NCI-H526 (cell line): ENCODE measurements at regions not wholly inside any gene's neighbourhood (a gene's known extent, or its start where the extent isn't known, plus 50 kb on each side); places are given as distances from the start of the nearest gene placed in this dataset.

Experiments
- DNase-seq, 2 experiments: peaks; one replicate each; lab custom pipeline; 2025; lab: John Stamatoyannopoulos, UW

DNA sequence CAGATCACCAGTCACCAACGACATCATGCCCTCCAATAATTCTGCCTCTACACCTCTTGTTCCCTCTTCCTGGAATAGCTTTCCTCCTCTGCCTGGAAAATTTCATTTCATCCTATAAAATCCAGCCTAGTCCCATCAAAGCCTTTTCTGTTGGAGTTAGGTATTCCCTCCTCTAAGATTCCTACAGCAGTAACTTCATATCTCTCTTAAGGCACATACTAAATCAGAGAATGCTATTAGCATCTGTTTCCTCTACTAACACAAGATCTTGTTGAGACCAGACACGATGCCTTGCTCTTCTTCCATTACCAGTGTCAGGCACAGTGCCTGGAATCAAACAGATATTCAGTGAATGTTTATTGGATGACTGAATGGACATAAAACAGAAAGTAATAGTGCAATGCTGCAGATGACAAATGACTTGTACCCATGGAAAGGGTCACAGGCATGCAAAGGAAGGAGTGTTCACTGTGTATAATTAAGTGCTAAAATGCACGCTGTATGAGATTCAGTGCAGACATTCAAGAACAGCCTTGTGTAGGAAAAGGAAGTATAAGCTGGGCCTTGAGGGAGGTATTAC, 342.0 kb upstream of the ACVR2A start:
- DNase-seq, result no peak

DNA sequence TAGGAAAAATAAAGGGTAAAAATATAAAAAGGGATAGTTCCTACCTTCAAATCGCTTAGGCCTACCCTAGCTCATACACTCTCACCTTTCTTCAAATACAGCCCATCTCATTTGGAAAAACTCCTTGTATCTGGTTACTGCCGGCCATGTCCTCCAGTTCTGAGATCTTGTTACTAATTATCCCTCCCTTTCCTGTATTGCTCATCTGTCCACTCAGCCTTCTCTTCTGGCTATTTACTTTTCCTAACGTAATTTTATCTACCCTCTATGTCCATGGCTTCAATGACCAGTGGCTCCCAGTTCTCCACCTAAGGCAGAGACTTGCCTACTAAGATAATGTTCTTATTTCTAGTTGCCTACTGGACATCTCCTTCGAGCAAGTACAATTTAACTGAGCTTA, 342.9 kb upstream of the ACVR2A start:
- no peak for DNase-seq

DNA sequence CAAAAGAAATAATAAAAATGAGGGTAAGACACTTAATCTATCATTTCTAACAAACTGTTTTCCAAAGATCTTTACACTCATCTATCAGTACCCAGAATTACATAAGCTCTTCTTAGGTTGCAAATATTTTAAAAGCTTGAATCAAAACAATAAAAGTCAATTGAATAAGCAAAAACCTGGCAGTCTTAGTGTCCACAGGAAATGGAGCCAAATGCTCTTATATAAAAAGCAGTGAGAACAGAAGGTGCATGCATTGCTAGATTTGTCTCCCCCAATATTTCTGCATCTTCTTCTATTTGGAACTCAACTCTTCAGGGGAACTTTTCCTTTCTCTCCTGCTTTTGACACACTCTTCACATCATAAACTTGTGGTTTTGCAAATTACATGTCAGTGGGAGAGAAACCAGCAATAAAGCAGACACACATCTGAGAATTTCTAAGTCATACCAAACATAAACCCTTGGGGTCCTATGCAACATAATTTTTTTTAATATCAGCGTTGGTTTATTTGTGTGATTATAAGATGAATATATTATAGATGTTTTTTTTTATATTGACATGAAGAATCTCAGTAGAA, 343.9 kb upstream of the ACVR2A start:
- DNase-seq, result no peak

DNA sequence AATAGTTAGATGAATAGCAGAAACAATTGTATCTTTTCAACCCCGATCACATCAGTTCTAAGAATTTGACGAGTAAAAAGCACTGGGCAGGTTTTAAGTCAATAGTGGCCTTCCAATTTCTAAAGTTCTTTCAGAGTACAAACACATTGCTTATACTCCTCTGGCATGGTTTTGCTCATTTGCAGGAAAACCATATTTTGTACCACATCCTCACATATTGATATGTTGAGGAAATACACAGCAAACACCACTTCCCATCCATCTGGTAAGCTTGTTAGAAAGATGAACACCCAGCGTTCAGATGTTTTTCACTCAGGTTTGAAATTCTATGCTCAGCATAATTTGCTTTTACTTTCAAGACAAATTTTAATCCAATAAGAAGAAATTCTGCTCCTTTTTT, 344.6 kb upstream of the ACVR2A start:
- DNase-seq, result no peak

DNA sequence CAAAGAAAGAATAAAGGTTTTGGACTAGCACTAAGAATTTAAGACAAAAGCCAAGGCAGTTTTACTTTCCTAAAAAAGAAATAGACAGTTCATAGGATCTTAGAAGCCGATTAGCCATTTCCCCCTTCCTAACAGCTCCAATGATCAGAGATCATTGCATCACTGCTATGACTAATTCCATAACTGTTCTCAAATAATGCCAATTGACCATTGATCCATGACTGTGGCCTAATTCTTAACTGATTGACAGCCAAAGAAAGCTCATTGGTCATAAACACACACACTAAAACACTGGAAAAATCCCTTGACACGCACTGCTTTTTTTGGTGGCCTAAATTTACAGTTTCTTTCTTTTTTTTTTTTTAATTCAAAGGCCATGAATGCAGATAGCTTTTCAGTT, 345.0 kb upstream of the ACVR2A start:
- no peak for DNase-seq

DNA sequence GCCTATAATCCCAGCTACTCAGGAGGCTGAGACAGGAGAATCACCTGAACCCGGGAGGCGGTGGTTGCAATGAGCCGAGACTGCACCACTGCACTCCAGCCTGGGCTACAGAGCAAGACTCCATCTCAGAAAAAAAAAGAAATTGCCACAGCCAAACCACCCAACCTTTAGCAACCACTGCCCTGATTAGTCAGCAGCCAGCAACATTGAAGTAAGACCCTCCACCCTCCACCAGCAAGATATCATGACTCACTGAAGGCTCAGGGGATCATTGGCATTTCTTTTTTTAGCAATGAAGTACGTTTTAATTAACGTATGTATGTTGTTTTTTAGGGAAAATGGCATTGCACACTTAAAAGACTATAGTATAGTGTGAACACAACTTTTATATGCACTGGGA, 349.1 kb upstream of the ACVR2A start:
- DNase-seq, result no peak

DNA sequence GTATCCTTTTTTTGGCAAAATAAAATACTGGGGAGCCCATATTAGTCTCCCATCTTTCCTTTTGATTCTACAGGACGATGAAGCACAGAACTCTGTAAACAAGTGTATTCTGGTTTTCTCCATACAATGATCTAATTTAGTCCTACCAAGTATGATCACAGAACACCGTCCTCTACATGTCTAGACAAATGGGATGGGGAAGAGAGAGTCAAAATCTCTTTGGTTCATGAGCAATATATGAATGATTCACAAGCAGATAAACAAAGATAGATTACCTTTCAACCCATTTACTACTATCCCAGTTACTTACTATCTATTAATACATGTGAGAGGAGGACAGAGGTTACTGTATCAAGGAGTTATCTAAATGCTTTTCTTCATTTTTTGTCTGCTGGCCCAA, 352.4 kb upstream of the ACVR2A start:
- DNase-seq, result no peak

DNA sequence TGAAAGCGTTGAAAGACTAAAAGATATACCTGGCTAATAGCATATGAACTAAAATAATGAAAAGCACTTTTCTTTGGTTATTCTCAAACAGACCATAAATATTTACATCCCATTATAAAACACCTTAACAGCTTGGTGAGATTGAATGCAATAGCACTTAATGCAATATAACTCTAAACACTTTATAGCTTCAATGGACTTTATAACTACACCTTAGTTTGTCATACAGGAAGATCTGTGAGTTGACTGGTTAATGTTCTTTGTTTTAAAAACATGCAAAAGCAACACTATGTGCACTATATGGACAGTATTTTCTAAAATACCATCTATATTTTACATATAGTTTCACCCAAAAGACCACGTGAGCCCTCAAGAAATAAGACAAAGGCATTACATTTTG, 353.3 kb upstream of the ACVR2A start:
- no peak for DNase-seq

DNA sequence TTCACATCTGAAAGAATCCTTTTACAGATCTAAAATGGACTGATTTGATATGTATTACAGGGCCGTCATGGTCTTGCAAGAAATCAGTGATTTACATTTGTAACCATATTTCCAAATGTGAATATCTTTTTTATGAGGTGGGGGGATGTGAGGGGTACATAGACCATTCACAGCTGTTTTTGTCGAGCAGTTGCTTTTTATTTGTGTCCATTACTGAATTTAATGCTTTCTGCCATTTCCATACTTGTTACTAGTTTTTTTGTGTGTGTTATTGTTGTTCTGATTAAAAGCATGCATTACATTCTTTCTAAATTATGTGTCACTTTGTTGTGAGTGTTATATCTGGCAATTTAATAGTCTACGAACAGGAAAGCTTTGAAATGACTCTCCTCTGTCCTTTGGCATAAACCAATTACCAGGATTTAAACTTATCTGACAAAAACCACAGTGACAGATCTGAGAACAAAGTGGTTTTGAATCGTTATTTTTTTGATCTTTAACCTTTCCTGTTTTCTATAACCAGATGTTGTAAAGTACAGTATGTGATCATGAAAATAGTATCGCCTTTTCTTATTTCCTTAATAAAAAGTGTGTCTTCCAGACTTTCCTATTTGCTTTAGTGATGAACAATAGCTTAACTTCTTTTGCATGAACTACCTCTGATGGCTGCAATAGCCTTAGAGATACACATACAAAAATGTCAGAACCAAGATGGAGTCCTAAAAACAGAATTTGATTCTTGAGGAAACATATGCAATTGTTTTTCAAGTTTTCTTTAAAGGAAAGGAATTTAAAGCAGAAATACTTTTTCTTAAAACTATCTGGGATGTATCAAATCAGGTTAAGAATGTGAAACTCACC, 354.2 kb upstream of the ACVR2A start:
- no peak for DNase-seq

DNA sequence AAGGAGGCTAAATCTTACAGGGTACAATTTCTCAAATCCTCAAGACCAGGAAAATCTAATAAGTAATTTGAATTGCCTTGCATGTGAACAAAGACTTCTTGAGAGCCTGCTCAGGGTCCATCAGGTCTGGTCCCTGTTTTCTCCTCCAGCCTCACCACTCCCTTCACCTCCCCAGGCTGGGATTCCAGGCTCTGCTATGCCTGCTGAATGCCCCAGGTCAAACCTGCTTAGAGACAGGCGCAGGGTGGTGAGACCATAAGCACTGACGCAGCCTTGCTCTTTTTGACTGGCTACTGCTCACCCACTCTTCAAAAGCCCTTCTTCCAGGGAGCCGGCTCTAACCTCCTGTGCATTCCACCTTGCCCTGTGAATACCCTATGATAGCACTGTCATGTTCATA, 356.4 kb upstream of the ACVR2A start:
- no peak for DNase-seq

DNA sequence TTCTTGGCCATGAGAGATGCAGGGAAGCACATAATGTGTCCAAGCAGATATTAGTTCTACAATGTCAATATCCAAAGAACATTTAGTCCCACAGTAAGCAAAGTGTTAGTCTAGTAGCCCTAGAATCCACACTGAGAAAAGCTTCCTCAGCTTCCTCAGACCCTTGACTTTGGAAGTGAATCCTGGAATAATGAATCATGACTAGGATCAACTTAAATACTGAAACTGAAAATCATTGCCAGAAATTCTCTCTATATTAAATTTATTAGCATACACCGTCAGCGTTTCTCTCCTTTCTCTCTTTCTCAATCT, 356.9 kb upstream of the ACVR2A start:
- no peak for DNase-seq

DNA sequence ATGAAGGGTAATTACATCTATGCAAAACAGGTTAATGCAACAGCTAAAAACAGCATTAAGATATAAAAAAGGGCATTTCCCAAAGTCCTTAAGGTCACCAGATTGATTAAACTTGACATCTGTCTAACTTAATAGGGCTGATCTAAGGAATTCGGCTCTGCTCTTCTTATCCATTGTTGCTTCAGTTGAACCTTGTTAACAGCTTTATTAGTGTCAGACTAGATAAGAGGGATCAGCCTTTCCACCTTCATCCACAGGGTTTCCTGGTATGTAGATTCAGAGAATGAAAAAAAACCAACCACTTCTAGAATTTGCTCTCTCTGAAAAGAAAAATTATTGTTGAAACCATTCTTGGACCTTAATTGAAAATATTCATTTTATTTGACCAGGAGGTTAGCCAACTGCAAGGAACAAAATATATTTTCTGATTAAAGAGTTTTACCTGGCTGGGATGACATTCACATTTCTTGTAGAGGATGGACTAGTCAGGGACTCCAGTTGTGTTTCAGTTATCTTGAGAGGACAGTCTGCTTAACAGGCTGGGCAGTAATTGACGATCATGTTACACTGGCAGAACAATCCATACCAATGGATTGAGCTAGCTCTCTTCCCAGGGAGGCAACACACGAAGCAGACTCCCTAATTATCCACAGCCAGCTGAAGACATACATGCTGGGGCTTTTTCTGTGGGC, 357.4 kb upstream of the ACVR2A start:
- no peak for DNase-seq

DNA sequence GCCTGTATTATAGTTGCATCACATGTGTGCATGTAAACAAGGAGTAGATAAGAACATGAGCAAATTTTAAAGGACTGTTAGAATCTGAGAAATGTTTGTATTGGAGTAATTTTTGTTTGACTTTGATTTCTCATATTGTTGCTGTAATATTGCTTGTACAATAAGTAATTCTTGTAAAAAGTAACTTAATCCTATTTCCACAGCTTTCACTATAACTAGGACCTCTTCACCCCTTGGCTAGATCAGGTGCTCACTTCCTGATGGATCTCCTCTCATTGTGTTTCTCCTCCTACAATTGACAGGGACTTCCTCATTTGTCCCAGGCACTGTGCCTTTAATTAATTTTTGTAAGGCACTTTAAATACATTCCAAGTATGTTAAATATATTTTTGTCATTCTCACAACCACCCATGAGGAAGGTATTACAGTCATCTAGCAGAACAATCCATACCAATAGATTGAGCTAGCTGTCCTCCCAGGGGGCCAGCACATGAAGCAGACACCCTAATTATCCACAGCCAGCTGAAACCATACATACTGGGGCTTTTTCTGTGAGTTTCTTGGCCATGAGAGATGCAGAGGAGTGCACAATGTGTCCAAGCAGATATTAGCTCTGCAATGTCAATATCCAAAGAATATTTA, 359.5 kb upstream of the ACVR2A start:
- DNase-seq, result no peak

DNA sequence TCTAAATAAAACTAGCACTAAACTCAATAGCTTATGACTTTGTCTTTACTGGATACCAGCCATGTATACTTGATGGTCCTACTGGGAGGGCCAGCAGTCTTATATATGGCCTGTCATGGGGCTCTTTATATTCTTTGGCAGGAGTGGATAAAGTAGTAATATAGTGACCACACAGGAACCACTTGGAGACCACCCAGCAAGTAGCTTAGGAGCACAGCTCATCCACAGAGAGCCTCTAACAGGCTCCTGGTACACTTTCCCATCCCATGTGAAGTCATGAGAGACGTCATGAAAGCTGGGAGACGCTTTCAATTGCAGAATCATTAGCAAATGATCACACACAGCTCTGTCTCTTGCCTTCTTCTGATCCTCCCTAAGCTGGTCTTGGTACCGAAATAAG, 360.9 kb upstream of the ACVR2A start:
- DNase-seq, result no peak

DNA sequence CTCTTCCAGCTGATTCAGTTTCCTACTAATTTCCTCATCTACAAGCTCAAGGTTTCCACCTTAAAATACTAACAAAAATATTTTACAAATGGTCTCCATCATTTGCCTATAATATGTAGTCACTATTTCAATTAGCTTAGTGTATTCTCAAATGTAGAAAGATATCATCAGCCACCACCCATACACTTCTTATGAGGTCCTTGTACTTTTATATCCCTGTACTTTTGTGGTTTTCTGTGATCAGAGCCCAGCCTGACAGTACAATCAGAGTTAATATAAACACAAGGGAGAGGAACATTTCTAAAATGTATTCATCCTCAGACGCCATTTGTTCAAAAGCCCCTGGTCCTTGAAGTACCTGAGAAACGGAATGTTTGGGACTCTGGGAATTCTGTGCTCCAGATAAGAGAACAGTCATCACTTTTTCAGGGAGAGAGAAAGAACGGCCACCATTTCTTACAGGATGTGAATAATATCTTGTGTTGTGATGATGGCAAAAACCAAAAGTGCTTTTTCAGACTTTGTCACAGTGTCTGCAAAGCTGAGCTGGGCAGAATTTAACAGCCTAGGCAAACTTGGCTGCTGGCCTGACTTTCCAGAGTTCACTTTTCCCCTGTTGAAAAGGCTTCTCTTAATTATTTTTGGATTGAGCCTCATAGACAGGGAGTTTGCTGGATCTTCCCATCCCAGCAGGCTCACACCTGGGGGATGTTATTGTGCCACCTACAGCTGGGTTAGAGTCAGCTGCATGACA, 361.7 kb upstream of the ACVR2A start:
- no peak for DNase-seq

DNA sequence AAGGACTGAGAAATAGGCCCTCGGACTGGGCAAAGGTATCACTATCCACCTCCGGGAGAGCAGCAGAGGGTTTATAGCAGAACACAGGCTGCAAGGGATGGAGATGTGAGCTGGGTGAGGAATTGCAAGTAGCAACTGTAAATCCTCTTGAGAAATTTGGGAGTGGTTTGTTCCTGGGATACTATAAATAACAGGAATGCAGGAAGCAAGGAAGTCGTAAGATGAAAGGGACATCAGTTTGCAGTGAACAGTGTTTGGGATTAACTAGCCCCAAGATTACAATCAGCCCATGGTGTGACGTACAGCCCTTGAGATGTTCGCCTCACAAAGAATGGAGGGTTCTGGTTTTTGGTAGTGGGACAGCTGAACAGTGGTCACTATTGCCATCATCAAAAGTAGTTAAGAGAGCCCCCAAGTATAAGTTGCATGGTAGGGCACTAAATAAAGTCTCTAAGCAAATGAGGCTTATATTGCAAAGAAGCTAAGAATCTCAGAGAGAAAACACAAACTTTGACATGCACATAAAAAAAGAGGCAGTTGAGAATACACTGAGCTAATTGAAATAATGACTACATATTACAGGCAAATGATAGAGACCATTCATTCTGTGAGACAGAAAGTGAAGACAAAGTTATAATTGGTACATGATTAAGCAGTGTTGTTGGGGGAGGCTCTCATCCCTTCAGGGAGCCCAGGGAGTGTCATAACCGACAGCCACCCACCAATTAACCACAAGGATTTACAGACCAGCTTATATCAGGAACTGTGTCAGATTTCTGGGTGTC, 362.5 kb upstream of the ACVR2A start:
- DNase-seq, result no peak

DNA sequence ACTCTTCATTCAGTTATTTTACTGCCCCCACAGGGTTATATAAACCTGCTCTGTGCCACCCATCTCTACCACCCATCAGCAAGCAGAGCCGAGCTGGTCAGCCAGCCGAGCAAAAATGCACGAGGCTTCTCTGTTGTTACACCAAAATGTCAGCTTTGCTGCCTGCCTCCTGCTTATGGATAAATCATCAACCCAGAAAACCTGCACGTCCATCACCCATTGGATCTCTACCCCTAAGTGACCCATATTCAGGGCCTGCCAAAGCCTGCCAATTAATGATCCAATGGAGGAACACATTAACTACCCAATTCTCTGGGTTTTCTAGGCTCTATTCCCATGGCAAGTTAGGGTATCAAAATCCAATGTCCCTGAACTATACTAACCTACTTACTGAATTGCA, 365.5 kb upstream of the ACVR2A start:
- DNase-seq, result no peak

DNA sequence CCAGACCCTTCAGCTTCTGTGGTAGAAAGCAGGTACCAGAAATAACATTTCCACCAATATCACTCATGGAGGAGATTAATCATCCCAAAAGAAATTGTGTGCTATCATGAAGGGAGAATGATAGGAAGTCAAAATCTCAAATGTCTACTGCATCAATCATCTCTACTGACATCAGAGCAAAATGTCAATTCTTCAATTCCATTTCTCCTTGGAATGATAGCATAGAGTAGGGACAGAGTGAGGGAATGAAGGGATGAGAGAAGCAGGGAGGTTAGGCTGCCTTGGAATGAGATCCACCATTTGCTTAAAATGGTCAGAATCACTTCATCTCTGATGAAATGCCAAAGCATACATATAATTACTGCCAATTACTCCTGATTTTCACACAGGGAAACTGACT, 371.8 kb upstream of the ACVR2A start:
- DNase-seq, result no peak

DNA sequence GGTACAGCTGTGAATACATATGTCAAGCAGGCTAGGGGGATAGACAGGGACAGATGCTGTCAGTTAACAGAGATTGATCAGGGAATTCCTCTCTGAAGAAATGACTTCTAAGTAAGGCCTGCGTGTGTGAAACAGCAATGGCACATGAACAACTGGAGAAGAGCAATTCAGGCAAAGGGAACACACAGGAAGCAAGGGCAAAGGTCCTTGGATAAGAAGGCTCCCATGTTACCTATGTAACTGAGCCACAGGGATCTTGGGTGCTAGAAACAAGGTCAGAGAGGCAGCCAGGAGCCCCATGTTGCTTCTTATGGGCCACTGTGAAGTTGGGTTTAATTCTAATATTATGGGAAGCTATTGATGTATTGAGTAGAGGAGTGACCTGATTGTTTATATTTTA, 373.7 kb upstream of the ACVR2A start:
- DNase-seq, result no peak

DNA sequence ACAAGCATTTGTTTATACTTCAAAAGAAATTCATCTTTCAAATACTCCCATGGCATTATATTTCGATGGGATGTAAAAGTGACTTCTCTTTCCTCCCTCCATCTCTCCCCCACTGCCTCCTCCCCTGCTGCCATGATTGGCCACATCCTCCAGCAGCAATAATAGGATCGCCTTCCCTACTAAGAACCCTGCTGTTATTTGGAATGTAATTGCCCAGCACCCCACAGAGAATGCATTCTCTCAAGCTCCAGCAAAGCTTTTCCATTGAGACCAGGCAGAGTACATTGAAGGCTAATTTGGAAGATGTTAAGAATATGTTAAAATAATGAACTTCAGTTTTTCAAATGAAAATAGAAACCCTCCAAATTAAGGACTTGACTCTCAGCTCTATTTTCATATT, 375.4 kb upstream of the ACVR2A start:
- no peak for DNase-seq

DNA sequence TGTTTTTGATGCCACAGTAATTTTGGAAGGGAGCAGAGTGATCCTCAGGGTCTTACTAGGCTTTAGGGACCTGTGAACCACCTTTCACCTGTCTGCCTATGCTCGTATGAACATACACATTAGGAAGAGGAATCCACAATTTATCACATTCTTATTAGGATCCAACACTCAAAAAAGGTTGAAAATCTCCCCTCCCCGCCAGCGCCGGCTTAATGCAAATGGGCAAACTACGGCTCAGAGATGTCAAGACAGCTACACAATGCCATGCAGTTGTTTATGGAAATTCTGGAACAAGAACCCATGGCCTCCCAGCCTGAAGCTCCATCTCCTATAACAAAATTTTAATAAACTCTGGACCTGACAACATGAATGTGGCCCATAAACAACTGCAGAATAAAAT, 375.9 kb upstream of the ACVR2A start:
- no peak for DNase-seq
